GM18868 (cell line): ENCODE measurements at regions not wholly inside any gene's neighbourhood (a gene's known extent, or its start where the extent isn't known, plus 50 kb on each side); places are given as distances from the start of the nearest gene placed in this dataset.
"Not testable (repeated sequence)": the region's sequence is repeated elsewhere in the genome, so short reads cannot be mapped to it uniquely, and the experiment has no call there.

Experiments used
- ATAC-seq: cut with Tn5 transposase; IDR thresholded peaks from one replicate; pipeline ENCODE4 v1.9.1; 2021; ENCODE audit warnings: mild to moderate bottlenecking, moderate library complexity; ENCODE audit not compliant: unreplicated experiment

DNA sequence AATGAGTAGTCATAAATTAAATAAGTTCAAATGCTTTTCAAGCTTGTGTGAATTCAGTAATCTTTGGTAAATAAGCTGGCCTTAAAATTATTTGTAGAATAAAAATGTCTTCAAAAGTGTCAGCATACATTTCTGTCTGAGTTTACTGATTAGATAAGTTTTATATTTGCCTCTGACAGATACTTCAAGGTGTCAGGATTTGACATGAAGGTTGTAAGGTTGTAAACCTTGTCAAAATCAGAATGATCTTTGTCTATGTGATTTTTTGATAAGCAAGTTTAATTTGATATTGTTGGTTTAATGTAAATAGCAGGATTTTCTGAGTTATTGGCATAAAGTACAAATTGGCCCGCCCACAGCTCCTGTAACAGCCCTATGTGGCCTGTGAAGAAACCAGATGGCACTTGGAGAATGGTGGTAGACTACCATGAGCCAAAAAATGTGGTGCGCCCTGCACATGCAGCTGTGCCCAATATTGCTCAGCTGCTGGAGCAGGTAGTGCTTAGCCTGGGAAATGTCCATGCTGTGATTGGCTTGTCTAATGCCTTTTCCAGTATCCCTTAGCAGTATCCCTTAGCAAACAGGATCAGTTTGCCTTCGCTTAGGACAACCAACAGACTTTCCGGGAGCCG lies 188.0 kb upstream of the SPHKAP start:
- ATAC-seq, result no peak

DNA sequence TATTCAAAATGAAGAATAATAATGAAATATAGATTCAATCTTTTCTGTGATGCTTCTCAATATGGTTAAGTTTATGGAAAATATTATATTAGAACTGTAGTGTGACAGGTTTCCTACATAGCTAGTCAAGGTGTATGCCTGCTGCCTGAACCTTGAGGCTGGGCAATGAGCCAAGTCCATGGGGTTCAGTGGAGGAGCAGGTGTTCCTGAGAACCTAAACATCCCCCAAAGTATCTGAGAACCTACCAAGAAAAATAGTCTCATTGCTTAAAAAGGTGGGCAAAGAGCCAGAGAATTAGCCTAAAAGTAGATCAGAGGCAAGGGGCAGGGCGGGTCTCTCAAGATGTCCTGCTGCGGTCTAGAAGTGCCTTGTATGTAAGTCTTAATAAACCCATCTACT lies 185.9 kb upstream of the SPHKAP start:
- ATAC-seq, result no peak

DNA sequence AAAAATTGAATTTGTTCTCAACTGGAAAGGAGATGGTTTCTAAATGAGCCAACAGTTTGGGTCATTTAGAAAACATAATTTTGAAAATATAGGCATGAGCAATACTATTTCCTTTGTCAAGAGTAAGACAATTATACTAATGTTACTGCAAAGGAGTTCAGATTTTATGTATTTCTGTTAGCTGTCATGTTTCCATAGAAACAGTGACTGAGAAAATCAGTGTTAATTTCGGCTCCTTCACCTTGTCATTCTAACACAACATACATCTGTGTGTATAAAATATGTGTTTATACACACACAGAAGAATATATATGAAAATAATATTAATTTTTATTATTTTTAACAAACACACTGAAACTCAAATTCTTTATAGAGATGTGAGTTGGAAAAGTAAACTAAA lies 178.0 kb upstream of the SPHKAP start:
- no peak for ATAC-seq

DNA sequence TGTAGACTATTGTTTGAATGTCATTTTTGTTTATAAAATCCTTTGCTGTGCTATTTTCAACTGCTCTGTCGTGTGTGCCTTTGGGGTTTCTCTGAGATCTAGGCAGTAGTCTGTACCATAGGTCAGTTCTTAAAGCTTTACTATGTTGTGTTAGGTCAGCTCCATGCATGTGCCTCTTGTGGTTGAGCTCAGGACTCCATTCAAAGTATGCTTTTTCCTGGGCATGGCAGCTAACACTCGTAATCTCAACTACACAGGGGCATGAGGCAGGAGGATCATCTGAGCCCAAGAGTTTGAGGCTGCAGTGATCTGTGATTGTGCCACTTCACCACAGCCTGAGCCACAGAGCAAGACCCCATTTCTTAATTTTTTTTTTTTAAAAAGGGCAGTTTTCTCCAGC lies 174.4 kb upstream of the SPHKAP start:
- ATAC-seq, result no peak

DNA sequence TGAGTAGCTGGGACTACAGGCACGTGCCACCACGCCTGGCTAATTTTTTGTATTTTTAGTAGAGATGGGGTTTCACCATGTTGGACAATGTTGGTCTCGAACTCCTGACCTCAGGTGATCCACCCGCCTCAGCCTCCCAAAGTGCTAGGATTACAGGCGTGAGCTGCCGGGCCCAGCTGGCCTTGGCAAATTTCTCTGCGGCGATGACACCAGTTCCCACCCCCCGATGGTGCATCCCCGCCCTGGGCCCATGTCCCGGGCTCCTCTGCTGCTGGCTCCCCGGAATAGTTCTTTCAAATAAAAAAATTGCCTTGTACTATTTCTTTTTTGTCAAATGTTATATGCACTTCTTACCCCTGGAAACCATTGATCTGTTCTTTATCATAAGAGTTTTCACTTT lies 171.5 kb upstream of the SPHKAP start:
- not testable (repeated sequence) for ATAC-seq

DNA sequence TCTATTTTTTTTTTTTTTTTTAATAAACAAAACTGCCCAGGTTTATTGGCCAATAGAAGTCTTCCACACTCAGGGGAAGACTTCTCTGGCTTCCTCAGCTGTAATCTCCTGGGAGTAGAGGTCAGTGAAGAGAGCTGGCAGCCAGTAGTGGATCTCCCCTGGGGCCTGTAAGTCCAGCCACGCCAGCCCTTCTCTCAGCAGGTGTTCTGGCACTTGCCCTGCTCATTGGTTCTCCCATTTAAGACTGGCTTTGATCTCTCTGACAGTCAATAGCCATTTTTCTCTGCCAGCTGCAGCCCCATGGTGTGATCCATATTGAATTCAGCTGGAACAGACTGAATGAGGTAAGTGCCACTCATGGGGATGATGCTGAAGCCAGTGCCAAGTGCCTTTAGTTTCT lies 170.6 kb upstream of the SPHKAP start:
- ATAC-seq, result no peak

DNA sequence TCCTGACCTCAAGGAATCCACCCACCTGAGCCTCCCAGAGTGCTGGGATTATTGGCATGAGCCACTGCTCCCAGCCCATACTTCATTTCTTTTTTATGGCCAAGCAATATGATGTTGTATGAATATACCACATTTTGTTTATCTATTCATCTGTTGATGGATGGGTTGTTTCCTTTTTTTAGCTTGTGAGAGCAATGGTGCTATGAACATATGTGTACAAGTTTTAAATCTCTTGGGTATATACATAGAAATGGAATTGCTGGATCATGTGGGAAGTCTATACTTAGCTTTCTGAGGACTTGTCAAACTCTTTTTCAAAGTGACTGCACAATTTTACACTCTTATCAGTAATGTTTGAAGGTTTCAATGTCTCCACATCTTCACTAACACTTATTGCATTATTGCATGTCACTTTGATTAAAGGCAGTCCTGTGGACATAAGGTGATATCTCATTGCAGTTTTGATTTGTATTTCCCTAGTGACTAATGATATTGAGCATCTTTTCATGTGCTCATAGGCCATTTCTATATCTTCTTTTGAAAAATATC lies 167.1 kb upstream of the SPHKAP start:
- no peak for ATAC-seq

DNA sequence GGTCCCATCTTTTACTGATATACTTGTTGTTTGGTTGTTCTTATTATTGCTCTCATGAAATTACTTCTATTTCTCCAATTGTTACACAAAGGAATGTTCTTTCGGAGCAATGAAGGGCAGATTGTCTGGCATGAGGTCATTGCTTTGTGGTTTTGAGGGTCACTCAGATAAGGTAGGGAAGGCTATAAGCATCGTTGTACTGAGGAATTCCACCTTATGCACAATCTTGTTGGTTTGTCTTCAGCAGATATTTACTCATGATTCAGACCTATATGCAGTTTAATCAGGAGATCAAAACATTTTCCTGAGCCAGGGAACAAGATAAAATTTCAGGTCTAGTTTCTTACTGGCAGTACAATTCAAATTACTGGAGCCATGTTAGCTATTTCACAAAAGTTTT lies 163.0 kb upstream of the SPHKAP start:
- no peak for ATAC-seq

DNA sequence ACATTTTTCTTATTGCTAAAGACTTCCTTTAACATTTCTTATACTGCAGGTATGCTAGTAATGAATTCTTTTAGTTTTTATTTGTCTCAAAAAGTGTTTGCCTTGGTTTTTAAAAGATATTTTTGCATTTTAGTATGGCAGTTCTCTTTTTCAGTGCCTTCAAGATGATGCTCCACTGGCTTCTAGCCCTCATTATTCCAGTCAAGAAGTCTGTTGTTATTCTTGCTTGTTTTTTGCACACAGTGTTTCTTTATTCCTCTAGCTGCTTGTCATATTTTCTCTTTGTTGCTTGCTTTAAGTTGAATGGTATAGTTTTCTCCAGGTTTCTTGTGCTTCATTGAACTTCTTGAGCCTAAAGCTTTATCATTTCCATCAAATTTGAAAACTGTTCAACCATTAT lies 158.0 kb upstream of the SPHKAP start:
- ATAC-seq, result no peak

DNA sequence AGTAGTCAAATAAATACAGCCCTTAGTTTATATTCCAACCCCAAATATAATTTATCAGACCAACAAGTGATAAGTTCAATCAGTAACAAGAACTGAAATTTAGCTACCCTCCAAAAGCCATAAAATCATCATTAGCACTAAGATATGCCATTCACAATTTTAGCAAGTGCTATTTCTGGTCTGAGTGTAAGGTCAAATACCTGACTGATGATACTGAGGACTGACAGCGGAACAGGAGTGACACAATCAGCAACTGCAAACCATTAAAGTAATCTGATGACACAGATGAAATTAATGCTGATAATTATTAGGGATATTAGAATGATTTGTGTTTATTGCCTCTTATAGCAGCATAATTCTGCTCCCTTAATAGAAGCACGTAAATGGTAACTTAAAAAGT lies 152.7 kb upstream of the SPHKAP start:
- no peak for ATAC-seq

DNA sequence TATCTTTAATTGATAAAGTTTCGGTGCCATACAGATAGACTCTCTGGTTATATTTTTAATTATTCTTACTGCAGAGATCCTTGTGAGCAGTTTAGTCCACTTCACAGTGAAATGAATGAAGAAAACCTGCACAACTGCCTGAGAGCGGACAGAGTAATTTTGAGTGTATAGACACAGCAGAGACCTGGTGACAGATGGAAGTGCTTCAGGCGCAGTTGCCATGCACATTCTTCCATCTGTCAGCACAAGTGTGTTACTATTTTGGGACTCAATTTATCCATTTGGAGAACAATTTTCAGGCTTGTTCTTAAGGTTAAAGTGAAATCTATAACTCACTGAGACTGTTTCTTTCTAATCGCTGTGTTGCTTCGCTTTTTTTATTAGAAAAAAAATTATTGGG lies 147.8 kb upstream of the SPHKAP start:
- ATAC-seq, result no peak

DNA sequence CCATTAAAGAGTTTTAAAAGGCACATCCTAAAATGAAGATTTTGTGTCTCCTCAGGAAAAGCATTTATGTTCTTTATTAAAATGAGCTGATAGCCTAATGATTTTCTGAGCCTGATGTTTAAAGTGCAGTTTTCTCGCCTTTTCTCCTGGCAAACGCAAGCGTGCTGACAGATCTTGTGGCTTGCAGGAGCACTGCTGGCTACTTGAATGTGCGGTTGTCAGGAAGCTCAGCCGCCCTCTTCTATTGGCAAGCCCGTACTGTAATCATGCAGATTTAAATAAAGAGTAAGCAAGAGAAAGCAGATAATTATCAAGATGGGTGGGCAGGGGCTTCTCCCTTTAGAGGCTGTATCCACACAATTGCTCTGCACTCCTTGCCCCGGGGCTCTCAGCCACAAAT lies 139.5 kb upstream of the SPHKAP start:
- no peak for ATAC-seq

DNA sequence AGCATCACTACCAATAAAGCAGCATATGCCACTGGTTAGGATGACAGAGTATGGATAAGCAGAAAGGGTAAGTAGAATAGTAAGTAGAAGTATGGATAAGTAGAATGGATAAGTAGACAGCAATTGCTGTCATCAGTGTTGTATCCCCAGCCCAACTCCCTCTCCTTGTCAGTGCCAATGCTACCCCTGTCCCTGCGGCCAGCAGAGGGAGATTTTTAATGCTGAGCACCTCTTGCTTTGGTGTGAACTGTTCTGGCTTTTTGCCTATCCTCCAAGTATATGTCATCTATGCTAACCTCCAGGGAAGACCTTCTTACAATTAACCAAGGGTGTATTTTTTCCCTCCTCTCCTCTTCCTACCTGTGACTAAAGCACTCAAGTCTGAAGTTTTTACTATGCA lies 136.7 kb upstream of the SPHKAP start:
- ATAC-seq, result peak; percentile 79

DNA sequence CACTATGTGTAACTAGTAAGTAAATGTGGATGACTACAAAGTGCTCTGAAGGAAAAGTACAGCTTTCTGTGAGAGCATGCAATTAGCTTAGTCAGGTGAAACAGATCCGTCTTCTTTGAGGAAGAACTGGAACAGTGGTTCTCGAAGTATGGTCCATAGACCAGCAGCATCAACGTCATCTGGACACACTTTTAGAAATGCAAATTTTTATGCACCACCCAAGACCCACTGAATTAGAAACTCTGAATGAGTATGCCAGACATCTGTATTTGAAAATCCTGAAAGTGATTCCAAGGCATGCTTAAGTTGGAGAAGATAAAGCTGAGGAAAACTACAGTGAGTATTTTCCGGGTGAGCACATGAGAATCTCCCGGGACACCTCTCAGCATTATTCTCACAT lies 130.7 kb upstream of the SPHKAP start:
- no peak for ATAC-seq

DNA sequence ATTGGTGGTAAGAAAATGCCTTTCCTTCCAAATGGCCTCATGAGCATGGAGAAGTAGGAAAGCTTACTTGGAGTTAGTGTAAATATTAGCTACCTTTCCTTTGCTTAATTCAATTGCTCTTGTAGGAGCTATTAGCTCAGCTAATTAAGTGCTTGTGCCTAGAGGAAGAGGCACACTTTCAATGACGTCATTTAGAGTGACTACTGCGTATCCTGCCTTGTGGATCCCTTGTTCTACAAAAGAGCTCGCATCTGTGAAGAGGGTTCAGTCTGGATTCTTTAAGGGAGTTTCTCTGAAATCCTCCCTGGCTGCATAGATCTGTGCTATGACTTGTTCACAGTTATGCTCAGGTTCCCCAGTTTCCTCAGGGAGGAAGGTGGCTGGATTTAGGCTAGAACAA lies 122.5 kb upstream of the SPHKAP start:
- ATAC-seq, result no peak

DNA sequence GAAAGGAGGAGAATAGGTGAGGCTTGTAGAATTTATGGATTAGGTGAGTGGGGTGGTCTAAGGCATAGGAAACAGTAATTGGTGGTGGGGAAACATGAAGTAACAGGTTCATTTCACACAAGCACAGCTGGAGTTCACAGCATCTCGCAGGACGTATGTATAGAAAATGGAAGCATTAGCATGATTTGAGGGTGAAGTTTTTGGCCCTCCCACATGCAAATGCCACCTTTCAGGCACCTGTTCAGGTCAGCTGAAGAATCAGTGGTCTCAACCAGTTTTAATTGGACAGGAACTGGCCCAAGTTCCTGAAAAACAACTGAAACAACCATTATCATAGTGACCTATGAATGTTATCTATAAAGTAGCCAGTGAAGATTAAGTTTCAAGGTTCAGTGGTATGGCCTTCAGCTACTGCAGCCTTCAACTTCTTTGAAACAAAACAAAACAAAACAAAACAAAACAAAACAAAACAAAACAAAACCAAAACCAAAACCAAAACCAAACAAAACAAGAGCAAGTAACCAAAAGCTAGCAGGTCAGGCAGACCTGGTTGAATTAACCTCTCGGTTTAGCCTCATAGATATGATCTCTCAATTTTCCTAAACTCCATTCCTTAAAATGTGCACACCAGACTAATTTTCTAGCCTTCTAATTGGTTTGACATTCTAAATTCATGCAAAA lies 102.1 kb upstream of the SPHKAP start:
- ATAC-seq, result no peak

DNA sequence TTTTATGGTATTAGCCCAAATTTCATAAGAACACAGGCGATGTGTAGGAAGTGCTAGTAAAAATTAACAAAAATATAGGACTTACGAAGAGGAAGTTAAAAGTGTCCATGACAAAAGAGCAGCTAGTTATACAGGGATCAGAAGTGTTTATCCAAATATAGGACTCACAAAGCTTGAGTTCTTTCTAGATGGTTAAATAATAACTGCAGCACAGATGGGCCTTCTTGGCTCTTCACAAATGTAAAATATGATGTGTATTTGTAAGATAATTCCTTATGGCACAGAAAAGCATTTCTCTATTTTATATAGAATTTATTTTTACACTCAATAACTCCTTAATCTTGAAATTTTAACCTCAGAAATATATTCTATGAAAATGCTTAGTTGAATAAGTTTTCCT lies 100.9 kb upstream of the SPHKAP start:
- ATAC-seq, result no peak

DNA sequence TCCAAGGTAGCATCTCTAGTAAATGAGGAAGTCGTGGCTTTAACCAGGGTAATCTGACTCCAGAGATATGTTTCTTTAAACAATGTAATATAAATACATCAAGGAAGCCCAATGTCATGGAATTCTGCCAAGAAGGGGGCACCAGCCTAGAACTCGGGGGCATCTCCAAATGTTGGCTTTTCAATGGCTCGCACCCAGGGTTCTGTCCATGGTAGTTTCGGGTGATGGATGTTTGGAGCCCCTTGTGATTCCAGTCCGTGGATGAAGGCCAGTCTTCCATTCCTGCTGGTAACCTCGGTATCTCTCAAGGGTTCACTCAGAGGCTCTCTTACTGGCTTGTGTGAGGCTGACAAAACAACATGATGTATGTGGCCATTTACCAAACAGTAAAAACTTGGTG lies 91.7 kb upstream of the SPHKAP start:
- ATAC-seq, result no peak

DNA sequence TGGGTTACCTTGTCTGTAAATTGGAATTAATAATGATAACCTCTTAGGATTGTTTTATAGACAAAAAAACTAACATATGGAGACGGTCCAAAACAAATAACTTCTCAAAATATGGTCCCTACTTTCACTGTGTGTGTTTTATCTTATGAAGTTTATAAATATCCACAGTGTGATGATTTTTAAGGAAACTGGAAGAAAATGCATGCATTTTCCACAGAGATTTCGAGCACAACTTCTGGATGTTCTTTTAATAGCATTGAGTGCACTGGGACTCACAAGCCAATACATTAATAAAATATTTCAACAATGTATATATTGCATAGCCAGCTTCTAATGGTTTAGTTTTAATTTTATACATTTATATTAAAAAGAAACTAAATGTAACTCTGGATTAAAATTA lies 87.9 kb upstream of the SPHKAP start:
- no peak for ATAC-seq

DNA sequence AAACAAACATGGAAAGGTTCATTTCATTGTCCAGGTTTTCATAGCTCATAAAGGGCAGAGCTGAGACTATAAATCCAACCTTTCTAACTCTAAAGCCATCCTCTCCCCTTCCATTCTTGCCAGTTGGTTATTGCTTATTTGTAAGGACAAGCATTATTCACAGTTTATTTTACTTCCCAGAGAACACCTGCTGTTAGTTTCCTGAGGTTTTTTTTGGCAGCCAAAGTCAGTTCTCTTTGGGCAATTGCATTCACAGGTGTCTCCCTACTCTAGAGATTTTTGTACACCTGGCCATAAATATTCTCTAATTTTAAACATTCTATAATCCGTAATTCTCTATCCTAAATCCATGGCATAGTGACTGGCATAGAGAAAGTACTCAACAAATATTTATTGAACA lies 87.3 kb upstream of the SPHKAP start:
- ATAC-seq, result no peak

DNA sequence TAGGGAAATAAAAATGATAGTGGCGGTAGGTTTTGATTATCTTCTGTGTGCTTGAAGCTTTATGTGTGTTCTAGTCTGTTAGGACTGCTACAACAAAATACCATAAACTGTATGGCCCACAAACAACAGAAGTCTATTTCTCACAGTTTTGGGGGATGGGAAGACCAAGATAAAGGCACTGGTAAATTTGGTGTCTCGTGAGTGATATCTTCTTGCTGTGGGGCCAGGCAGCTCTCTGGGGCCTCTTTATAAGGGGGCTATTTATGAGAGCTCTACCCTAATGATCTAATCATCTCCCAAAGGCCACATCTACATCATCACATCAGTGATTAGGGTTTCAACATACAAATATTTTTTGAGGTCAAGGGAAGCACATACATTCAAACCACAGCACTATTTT lies 86.8 kb upstream of the SPHKAP start:
- no peak for ATAC-seq

DNA sequence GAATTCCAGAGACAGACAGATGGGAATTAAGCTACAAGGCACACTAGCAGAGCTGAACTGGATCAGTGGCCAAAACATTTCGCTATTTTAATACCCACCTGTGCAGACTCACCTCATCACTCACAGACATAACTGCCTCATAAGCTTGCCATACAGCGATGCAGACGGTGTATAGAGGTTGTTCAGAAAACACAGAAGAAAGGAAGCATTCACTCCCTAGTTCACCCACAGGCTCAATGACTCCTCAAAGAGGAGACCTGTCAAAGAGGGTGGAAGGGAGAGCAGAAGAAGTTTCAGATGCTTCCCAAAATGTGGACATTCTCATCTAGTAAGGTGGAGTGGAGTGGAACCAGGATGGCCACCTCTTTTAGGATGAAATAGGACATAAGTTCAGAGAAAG lies 81.7 kb upstream of the SPHKAP start:
- ATAC-seq, result no peak

DNA sequence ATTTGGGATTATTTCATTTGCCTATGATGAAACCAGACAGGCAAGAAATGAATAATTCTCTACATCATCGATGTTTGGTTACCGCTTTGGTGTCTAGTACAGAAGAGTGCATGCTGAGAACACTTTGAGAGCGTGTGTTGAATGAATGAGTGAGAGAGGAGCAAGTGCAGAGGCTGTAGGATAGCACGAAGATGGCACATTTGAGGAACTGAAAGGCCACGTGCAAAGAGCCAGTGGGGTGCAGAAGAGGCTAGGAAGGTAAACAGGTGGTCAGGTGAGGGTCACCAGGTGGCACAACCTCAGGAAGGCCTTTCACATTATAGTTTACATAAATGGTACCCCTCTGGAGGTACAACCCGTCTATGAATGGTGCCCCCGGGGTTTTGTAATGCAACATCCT lies 80.1 kb upstream of the SPHKAP start:
- ATAC-seq, result no peak
